SK-N-MC (cell line): ENCODE measurements at regions not wholly inside any gene's neighbourhood (a gene's known extent, or its start where the extent isn't known, plus 50 kb on each side); places are given as distances from the start of the nearest gene placed in this dataset.

Experiments
- EZH2 ChIP-seq: fragments of 200-600 bp; sonication (generic); IDR thresholded peaks from one replicate; pipeline ENCODE4 v1.6.1; 2017; ENCODE audit warnings: antibody characterized with exemption
- FOXP2 ChIP-seq: optimal IDR thresholded peaks from 2 replicates; pipeline ENCODE3; 2011; ENCODE audit warnings: mild to moderate bottlenecking, moderate library complexity; ENCODE audit not compliant: insufficient read depth; ENCODE audit errors: extremely low read length, control extremely low read depth
- POLR2AphosphoS5 ChIP-seq: IDR thresholded peaks from 2 replicates; pipeline ENCODE4 v1.6.1; 2012; ENCODE audit warnings: mild to moderate bottlenecking, low read depth, low read length, borderline replicate concordance

- TF ChIP-seq EZH2 (no peak), POLR2AphosphoS5 (no peak), FOXP2 (no peak)
Measured at GRCh38 chr1:143652744-143653428, 318.9 kb downstream of the FAM72C start.
